Spleen (tissue), 7 donors: ENCODE measurements at regions not wholly inside any gene's neighbourhood (a gene's known extent, or its start where the extent isn't known, plus 50 kb on each side); places are given as distances from the start of the nearest gene placed in this dataset.

Experiments
- CTCF ChIP-seq, 11 experiments: fragments of 200-600 bp in 7 of 11; fragments of 450-650 bp in 4 of 11; sonication (generic) in 4 of 11; IDR thresholded peaks in 8 of 11; conservative IDR thresholded peaks in 3 of 11; 1 replicate in 7 of 11; 2 replicates in 4 of 11; pipeline versions ENCODE4 v1.4.0 to v1.8.0; 2016 to 2021; ENCODE audit warnings: antibody characterized with exemption in 11 of 11, inconsistent platforms in 4 of 11, mild to moderate bottlenecking in 1 of 11
- POLR2A ChIP-seq, 3 donors: fragments of 450-650 bp; IDR thresholded peaks; one replicate each; pipeline ENCODE4 v1.5.1; 2017; ENCODE audit warnings: antibody characterized with exemption in 3 of 3, mild to moderate bottlenecking in 1 of 3
- donor health status: DM: no; HTN: no; CAD: no; lungs with moderate emphysema.
- donor health status: DM: no; HTN: no; CAD: no.
- donor health status: DM: no; HTN: no; CAD: no.

DNA sequence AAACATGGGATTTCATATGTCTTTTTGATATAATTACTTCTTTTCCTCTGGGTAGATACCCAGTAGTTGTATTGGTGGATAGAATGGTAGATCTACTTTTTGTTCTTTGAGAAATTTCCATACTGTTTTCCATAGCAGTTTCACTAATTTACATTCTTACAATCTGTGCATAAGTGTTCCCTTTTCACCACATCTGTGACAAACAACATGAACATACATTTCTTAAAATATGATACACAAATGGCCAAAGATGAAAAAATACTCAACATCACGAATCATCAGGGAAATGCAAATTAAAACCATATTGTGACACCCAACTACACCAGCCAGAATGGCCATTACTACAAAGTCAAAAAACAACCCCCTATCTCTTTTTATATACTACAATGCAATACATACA is 1778.5 kb upstream of the ACO1 start:
- TF ChIP-seq POLR2A (IDR thresholded peaks at IDR 0.05) (no peak), CTCF (IDR thresholded peaks at IDR 0.05 in 8 of 11, conservative IDR thresholded peaks at IDR 0.05 in 3 of 11) (no peak)
